ENCODE measurements at regions not wholly inside any gene's neighbourhood (a gene's known extent, or its start where the extent isn't known, plus 50 kb on each side); places are given as distances from the start of the nearest gene placed in this dataset.

- Histone ChIP-seq H3K27me3 (peaks cover 4% of the 10 kb centered on the region), H3K4me3 (no peak overlapping the region), H3K36me3 (no peaks in the 10 kb centered on the region), H3K27ac (no peak overlapping the region), H3K9me3 (no peaks in the 10 kb centered on the region), H3K9ac (ENCODE audit: low read depth in 2 of 2, low read length in 2 of 2) (no peak overlapping the region), H3K4me1 (no peaks in the 10 kb centered on the region)
- TF ChIP-seq CTCF (IDR thresholded peaks at IDR 0.05), result no peak
- no peak for DNase-seq
- intact Hi-C loops (cut with DNase I), result no loop called here
These were observed 74.3 kb upstream of the ANKRD34C start for GRCh38 chr15:79208179-79208578.

GRCh38 chr15:79206940-79207339 is 75.6 kb upstream of the ANKRD34C start:
- Histone ChIP-seq H3K9ac (ENCODE audit: low read depth in 2 of 2, low read length in 2 of 2) (no peak overlapping the region), H3K4me3 (no peak overlapping the region), H3K27me3 (peaks cover 4% of the 10 kb centered on the region), H3K4me1 (no peaks in the 10 kb centered on the region), H3K27ac (no peak overlapping the region), H3K9me3 (no peaks in the 10 kb centered on the region), H3K36me3 (no peaks in the 10 kb centered on the region)
- intact Hi-C loops (cut with DNase I), result no loop called here
- DNase-seq, result no peak
- no peak for TF ChIP-seq CTCF (IDR thresholded peaks at IDR 0.05)

- no peaks in the 10 kb centered on the region for H3K36me3 ChIP-seq
- H3K4me3 ChIP-seq, result no peak overlapping the region
- H3K9me3 ChIP-seq, result no peaks in the 10 kb centered on the region
- no peak for TF ChIP-seq CTCF (IDR thresholded peaks at IDR 0.05)
- no peak overlapping the region for H3K9ac ChIP-seq (ENCODE audit: low read depth in 2 of 2, low read length in 2 of 2)
- intact Hi-C loops (cut with DNase I), result no loop called here
- H3K27ac ChIP-seq, result no peak overlapping the region
- H3K4me1 ChIP-seq, result no peaks in the 10 kb centered on the region
- DNase-seq, result no peak
- H3K27me3 ChIP-seq, result no peaks in the 10 kb centered on the region
These were observed 77.4 kb upstream of the ANKRD34C start for GRCh38 chr15:79204886-79205675.

- no peak overlapping the region for H3K9ac ChIP-seq (ENCODE audit: low read depth in 2 of 2, low read length in 2 of 2)
- H3K36me3 ChIP-seq, result no peaks in the 10 kb centered on the region
- H3K27ac ChIP-seq, result no peak overlapping the region
- no peak for DNase-seq
- H3K27me3 ChIP-seq, result no peaks in the 10 kb centered on the region
- H3K4me3 ChIP-seq, result no peak overlapping the region
- intact Hi-C loops (cut with DNase I), result no loop called here
- no peaks in the 10 kb centered on the region for H3K4me1 ChIP-seq
- no peaks in the 10 kb centered on the region for H3K9me3 ChIP-seq
- no peak for TF ChIP-seq CTCF (IDR thresholded peaks at IDR 0.05)
These were observed 84.1 kb upstream of the ANKRD34C start for GRCh38 chr15:79198461-79198860.

GRCh38 chr15:79197285-79197684 is 85.2 kb upstream of the ANKRD34C start:
- H3K4me1 ChIP-seq, result no peaks in the 10 kb centered on the region
- H3K9ac ChIP-seq (ENCODE audit: low read depth in 2 of 2, low read length in 2 of 2), result no peak overlapping the region
- no peaks in the 10 kb centered on the region for H3K36me3 ChIP-seq
- TF ChIP-seq CTCF (IDR thresholded peaks at IDR 0.05), result no peak
- H3K4me3 ChIP-seq, result no peak overlapping the region
- intact Hi-C loops (cut with DNase I), result no loop called here
- H3K9me3 ChIP-seq, result no peaks in the 10 kb centered on the region
- no peak overlapping the region for H3K27ac ChIP-seq
- no peaks in the 10 kb centered on the region for H3K27me3 ChIP-seq
- no peak for DNase-seq

All from colonic mucosa (tissue), 4 donors.